A673 (cell line): ENCODE measurements at regions not wholly inside any gene's neighbourhood (a gene's known extent, or its start where the extent isn't known, plus 50 kb on each side); places are given as distances from the start of the nearest gene placed in this dataset.

Experiments used
- EZH2 ChIP-seq: fragments of 200-600 bp; sonication (generic); IDR thresholded peaks from 2 replicates; pipeline ENCODE4 v1.6.1; 2017; ENCODE audit warnings: borderline replicate concordance, low read depth, mild to moderate bottlenecking, mixed read lengths, antibody characterized with exemption, low read length; ENCODE audit not compliant: poor library complexity, severe bottlenecking
- TF ChIP-seq, protein P1 (sequence below): fragments of 300-800, 200-600 bp; sonication (generic); conservative IDR thresholded peaks from 2 replicates; pipeline ENCODE4 v1.5.1; 2017; ENCODE audit warnings: low read depth, mild to moderate bottlenecking, antibody characterized with exemption, low read length, moderate library complexity, mixed read lengths

DNA sequence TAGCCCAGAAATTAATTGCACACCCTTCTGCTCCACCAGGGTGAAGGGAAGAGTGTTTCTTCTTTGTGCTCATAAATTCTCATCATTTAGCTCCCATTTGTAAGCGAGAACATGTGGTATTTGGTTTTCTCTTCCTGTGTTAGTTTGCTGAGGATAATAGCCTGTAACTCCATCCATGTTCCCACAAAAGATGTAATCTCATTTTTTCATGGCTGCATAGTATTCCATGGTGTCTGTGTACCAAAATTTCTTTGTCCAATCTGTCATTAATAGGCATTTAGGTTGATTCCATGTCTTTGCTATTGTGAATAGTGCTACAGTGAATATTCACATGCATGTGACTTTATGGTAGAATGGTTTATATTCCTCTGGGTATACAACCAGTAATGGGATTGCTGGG, 86.8 kb downstream of the DTWD1 start:
- TF ChIP-seq EZH2: no peak
- TF ChIP-seq, protein P1, sequence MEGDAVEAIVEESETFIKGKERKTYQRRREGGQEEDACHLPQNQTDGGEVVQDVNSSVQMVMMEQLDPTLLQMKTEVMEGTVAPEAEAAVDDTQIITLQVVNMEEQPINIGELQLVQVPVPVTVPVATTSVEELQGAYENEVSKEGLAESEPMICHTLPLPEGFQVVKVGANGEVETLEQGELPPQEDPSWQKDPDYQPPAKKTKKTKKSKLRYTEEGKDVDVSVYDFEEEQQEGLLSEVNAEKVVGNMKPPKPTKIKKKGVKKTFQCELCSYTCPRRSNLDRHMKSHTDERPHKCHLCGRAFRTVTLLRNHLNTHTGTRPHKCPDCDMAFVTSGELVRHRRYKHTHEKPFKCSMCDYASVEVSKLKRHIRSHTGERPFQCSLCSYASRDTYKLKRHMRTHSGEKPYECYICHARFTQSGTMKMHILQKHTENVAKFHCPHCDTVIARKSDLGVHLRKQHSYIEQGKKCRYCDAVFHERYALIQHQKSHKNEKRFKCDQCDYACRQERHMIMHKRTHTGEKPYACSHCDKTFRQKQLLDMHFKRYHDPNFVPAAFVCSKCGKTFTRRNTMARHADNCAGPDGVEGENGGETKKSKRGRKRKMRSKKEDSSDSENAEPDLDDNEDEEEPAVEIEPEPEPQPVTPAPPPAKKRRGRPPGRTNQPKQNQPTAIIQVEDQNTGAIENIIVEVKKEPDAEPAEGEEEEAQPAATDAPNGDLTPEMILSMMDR: no peak
